ENCODE measurements at regions not wholly inside any gene's neighbourhood (a gene's known extent, or its start where the extent isn't known, plus 50 kb on each side); places are given as distances from the start of the nearest gene placed in this dataset.

GRCh38 chr2:160882906-160883305 lies 277.3 kb upstream of the TANK start:
- DNase-seq = no peak
- H3K9me3 ChIP-seq (ENCODE audit: control extremely low read depth in 1 of 5, control insufficient read depth in 4 of 5, insufficient read depth in 2 of 5, low read depth in 1 of 5, low read length in 4 of 5) = peaks cover 0 to 1% (median 0%) of the 10 kb centered on the region in 5 experiments
- CTCF ChIA-PET = no interaction called here
- H3K27ac ChIP-seq (ENCODE audit: insufficient read depth in 1 of 2, low read depth in 1 of 2, low read length in 2 of 2, poor library complexity in 1 of 2, severe bottlenecking in 2 of 2) = no peak overlapping the region
- no peaks in the 10 kb centered on the region for H3K4me1 ChIP-seq (ENCODE audit: control extremely low read depth in 1 of 4, control insufficient read depth in 4 of 4, insufficient read depth in 4 of 4, low read length in 3 of 4)
- no peaks in the 10 kb centered on the region for H3K36me3 ChIP-seq (ENCODE audit: control insufficient read depth in 4 of 4, insufficient read depth in 4 of 4, low read length in 3 of 4)
- no peak overlapping the region for H3K4me3 ChIP-seq (ENCODE audit: control insufficient read depth in 1 of 7, extremely low read depth in 1 of 7, insufficient read depth in 4 of 7, low read depth in 2 of 7, low read length in 6 of 7)
- no peaks in the 10 kb centered on the region for H3K27me3 ChIP-seq (replicated peaks in 2 of 5; ENCODE audit: control insufficient read depth in 4 of 5, insufficient read depth in 5 of 5, low read length in 4 of 5)
- POLR2A ChIA-PET = no interaction called here
- WGBS (ENCODE audit: insufficient coverage) = 100% methylated on average over 3 of the region's 3 CpGs

- ChIA-PET POLR2A (no interaction called here), CTCF (no interaction called here)
- no peaks in the 10 kb centered on the region for H3K4me1 ChIP-seq (ENCODE audit: control extremely low read depth in 1 of 4, control insufficient read depth in 4 of 4, insufficient read depth in 4 of 4, low read length in 3 of 4)
- 82% methylated on average over 3 of the region's 6 CpGs for WGBS (ENCODE audit: insufficient coverage)
- no peaks in the 10 kb centered on the region for H3K9me3 ChIP-seq (ENCODE audit: control extremely low read depth in 1 of 5, control insufficient read depth in 4 of 5, insufficient read depth in 2 of 5, low read depth in 1 of 5, low read length in 4 of 5)
- H3K4me3 ChIP-seq (ENCODE audit: control insufficient read depth in 1 of 7, extremely low read depth in 1 of 7, insufficient read depth in 4 of 7, low read depth in 2 of 7, low read length in 6 of 7) = no peak overlapping the region
- H3K36me3 ChIP-seq (ENCODE audit: control insufficient read depth in 4 of 4, insufficient read depth in 4 of 4, low read length in 3 of 4) = no peaks in the 10 kb centered on the region
- H3K27ac ChIP-seq (ENCODE audit: insufficient read depth in 1 of 2, low read depth in 1 of 2, low read length in 2 of 2, poor library complexity in 1 of 2, severe bottlenecking in 2 of 2) = no peak overlapping the region
- DNase-seq = no peak
- no peaks in the 10 kb centered on the region for H3K27me3 ChIP-seq (replicated peaks in 2 of 5; ENCODE audit: control insufficient read depth in 4 of 5, insufficient read depth in 5 of 5, low read length in 4 of 5)
Observed at GRCh38 chr2:160884056-160884455, 276.2 kb upstream of the TANK start.

- DNase-seq = no peak
Observed at GRCh38 chr2:160889439-160890170, 270.6 kb upstream of the TANK start.

GRCh38 chr2:160890667-160891352 lies 269.4 kb upstream of the TANK start:
- H3K27me3 ChIP-seq (replicated peaks in 2 of 5; ENCODE audit: control insufficient read depth in 4 of 5, insufficient read depth in 5 of 5, low read length in 4 of 5) = no peaks in the 10 kb centered on the region
- no peaks in the 10 kb centered on the region for H3K4me1 ChIP-seq (ENCODE audit: control extremely low read depth in 1 of 4, control insufficient read depth in 4 of 4, insufficient read depth in 4 of 4, low read length in 3 of 4)
- ChIA-PET POLR2A (interaction anchor here (0.5 to 0.7 kb wide), 2 partner anchors 8 to 66 kb away, joined by 3 read pairs; no protein-coding TSS in a partner anchor), CTCF (interaction anchor here (0.6 kb wide), 1 partner anchor 73 kb away, joined by 3 read pairs; no protein-coding TSS in a partner anchor)
- H3K9me3 ChIP-seq (ENCODE audit: control extremely low read depth in 1 of 5, control insufficient read depth in 4 of 5, insufficient read depth in 2 of 5, low read depth in 1 of 5, low read length in 4 of 5) = peaks cover 0 to under 1% (median 0%) of the 10 kb centered on the region in 5 experiments
- H3K4me3 ChIP-seq (ENCODE audit: control insufficient read depth in 1 of 7, extremely low read depth in 1 of 7, insufficient read depth in 4 of 7, low read depth in 2 of 7, low read length in 6 of 7) = no peak overlapping the region
- H3K36me3 ChIP-seq (ENCODE audit: control insufficient read depth in 4 of 4, insufficient read depth in 4 of 4, low read length in 3 of 4) = no peaks in the 10 kb centered on the region
- 92% methylated on average over 2 of the region's 3 CpGs for WGBS (ENCODE audit: insufficient coverage)
- H3K27ac ChIP-seq (ENCODE audit: insufficient read depth in 1 of 2, low read depth in 1 of 2, low read length in 2 of 2, poor library complexity in 1 of 2, severe bottlenecking in 2 of 2) = no peak overlapping the region
- DNase-seq = no peak

More at GRCh38 chr2:160889439-160890170, 270.6 kb upstream of the TANK start:
- no peaks in the 10 kb centered on the region for H3K4me1 ChIP-seq (ENCODE audit: control extremely low read depth in 1 of 4, control insufficient read depth in 4 of 4, insufficient read depth in 4 of 4, low read length in 3 of 4)
- no peaks in the 10 kb centered on the region for H3K36me3 ChIP-seq (ENCODE audit: control insufficient read depth in 4 of 4, insufficient read depth in 4 of 4, low read length in 3 of 4)
- H3K27ac ChIP-seq (ENCODE audit: insufficient read depth in 1 of 2, low read depth in 1 of 2, low read length in 2 of 2, poor library complexity in 1 of 2, severe bottlenecking in 2 of 2) = no peak overlapping the region
- H3K4me3 ChIP-seq (ENCODE audit: control insufficient read depth in 1 of 7, extremely low read depth in 1 of 7, insufficient read depth in 4 of 7, low read depth in 2 of 7, low read length in 6 of 7) = no peak overlapping the region
- 88% methylated on average over 4 of the region's 4 CpGs for WGBS (ENCODE audit: insufficient coverage)
- POLR2A ChIA-PET = no interaction called here
- CTCF ChIA-PET = no interaction called here
- no peaks in the 10 kb centered on the region for H3K27me3 ChIP-seq (replicated peaks in 2 of 5; ENCODE audit: control insufficient read depth in 4 of 5, insufficient read depth in 5 of 5, low read length in 4 of 5)
- H3K9me3 ChIP-seq (ENCODE audit: control extremely low read depth in 1 of 5, control insufficient read depth in 4 of 5, insufficient read depth in 2 of 5, low read depth in 1 of 5, low read length in 4 of 5) = no peaks in the 10 kb centered on the region

- DNase-seq = no peak
- Histone ChIP-seq H3K4me1 (ENCODE audit: control extremely low read depth in 1 of 4, control insufficient read depth in 4 of 4, insufficient read depth in 4 of 4, low read length in 3 of 4) (no peaks in the 10 kb centered on the region), H3K4me3 (ENCODE audit: control insufficient read depth in 1 of 7, extremely low read depth in 1 of 7, insufficient read depth in 4 of 7, low read depth in 2 of 7, low read length in 6 of 7) (no peak overlapping the region), H3K36me3 (ENCODE audit: control insufficient read depth in 4 of 4, insufficient read depth in 4 of 4, low read length in 3 of 4) (no peaks in the 10 kb centered on the region), H3K27ac (ENCODE audit: insufficient read depth in 1 of 2, low read depth in 1 of 2, low read length in 2 of 2, poor library complexity in 1 of 2, severe bottlenecking in 2 of 2) (no peak overlapping the region), H3K9me3 (ENCODE audit: control extremely low read depth in 1 of 5, control insufficient read depth in 4 of 5, insufficient read depth in 2 of 5, low read depth in 1 of 5, low read length in 4 of 5) (peaks cover 0 to 3% (median 0%) of the 10 kb centered on the region in 5 experiments), H3K27me3 (replicated peaks in 2 of 5; ENCODE audit: control insufficient read depth in 4 of 5, insufficient read depth in 5 of 5, low read length in 4 of 5) (no peaks in the 10 kb centered on the region)
- ChIA-PET POLR2A (no interaction called here), CTCF (no interaction called here)
- 100% methylated on average over 2 of the region's 6 CpGs for WGBS (ENCODE audit: insufficient coverage)
Observed at GRCh38 chr2:160891353-160891740, 268.9 kb upstream of the TANK start.

GRCh38 chr2:160892204-160892603 lies 268.0 kb upstream of the TANK start:
- Histone ChIP-seq H3K9me3 (ENCODE audit: control extremely low read depth in 1 of 5, control insufficient read depth in 4 of 5, insufficient read depth in 2 of 5, low read depth in 1 of 5, low read length in 4 of 5) (peaks cover 0 to 3% (median 0%) of the 10 kb centered on the region in 5 experiments), H3K4me1 (ENCODE audit: control extremely low read depth in 1 of 4, control insufficient read depth in 4 of 4, insufficient read depth in 4 of 4, low read length in 3 of 4) (no peaks in the 10 kb centered on the region), H3K27ac (ENCODE audit: insufficient read depth in 1 of 2, low read depth in 1 of 2, low read length in 2 of 2, poor library complexity in 1 of 2, severe bottlenecking in 2 of 2) (no peak overlapping the region), H3K36me3 (ENCODE audit: control insufficient read depth in 4 of 4, insufficient read depth in 4 of 4, low read length in 3 of 4) (no peaks in the 10 kb centered on the region), H3K4me3 (ENCODE audit: control insufficient read depth in 1 of 7, extremely low read depth in 1 of 7, insufficient read depth in 4 of 7, low read depth in 2 of 7, low read length in 6 of 7) (no peak overlapping the region), H3K27me3 (replicated peaks in 2 of 5; ENCODE audit: control insufficient read depth in 4 of 5, insufficient read depth in 5 of 5, low read length in 4 of 5) (no peaks in the 10 kb centered on the region)
- WGBS (ENCODE audit: insufficient coverage) = 70% methylated on average over 5 of the region's 7 CpGs
- peak in 2 of 3 donors; percentile 9 to 19 for DNase-seq
- CTCF ChIA-PET = interaction anchor here (0.6 kb wide), 1 partner anchor 463 kb away, joined by 3 read pairs; no protein-coding TSS in a partner anchor
- POLR2A ChIA-PET = no interaction called here

- H3K27me3 ChIP-seq (replicated peaks in 2 of 5; ENCODE audit: control insufficient read depth in 4 of 5, insufficient read depth in 5 of 5, low read length in 4 of 5) = no peaks in the 10 kb centered on the region
- 87% methylated on average over 6 of the region's 8 CpGs for WGBS (ENCODE audit: insufficient coverage)
- H3K4me3 ChIP-seq (ENCODE audit: control insufficient read depth in 1 of 7, extremely low read depth in 1 of 7, insufficient read depth in 4 of 7, low read depth in 2 of 7, low read length in 6 of 7) = no peak overlapping the region
- H3K27ac ChIP-seq (ENCODE audit: insufficient read depth in 1 of 2, low read depth in 1 of 2, low read length in 2 of 2, poor library complexity in 1 of 2, severe bottlenecking in 2 of 2) = no peak overlapping the region
- H3K9me3 ChIP-seq (ENCODE audit: control extremely low read depth in 1 of 5, control insufficient read depth in 4 of 5, insufficient read depth in 2 of 5, low read depth in 1 of 5, low read length in 4 of 5) = peaks cover 0 to 3% (median 0%) of the 10 kb centered on the region in 5 experiments
- CTCF ChIA-PET = no interaction called here
- H3K36me3 ChIP-seq (ENCODE audit: control insufficient read depth in 4 of 4, insufficient read depth in 4 of 4, low read length in 3 of 4) = no peaks in the 10 kb centered on the region
- no peak for DNase-seq
- POLR2A ChIA-PET = no interaction called here
- H3K4me1 ChIP-seq (ENCODE audit: control extremely low read depth in 1 of 4, control insufficient read depth in 4 of 4, insufficient read depth in 4 of 4, low read length in 3 of 4) = no peaks in the 10 kb centered on the region
Observed at GRCh38 chr2:160893581-160893980, 266.6 kb upstream of the TANK start.

Measured in common myeloid progenitor, CD34-positive (primary cell).